GM19438 (cell line): ENCODE measurements at regions not wholly inside any gene's neighbourhood (a gene's known extent, or its start where the extent isn't known, plus 50 kb on each side); places are given as distances from the start of the nearest gene placed in this dataset.

Experiments
- ATAC-seq: cut with Tn5 transposase; IDR thresholded peaks from one replicate; pipeline ENCODE4 v1.9.1; 2021; ENCODE audit warnings: low read depth; ENCODE audit not compliant: unreplicated experiment

DNA sequence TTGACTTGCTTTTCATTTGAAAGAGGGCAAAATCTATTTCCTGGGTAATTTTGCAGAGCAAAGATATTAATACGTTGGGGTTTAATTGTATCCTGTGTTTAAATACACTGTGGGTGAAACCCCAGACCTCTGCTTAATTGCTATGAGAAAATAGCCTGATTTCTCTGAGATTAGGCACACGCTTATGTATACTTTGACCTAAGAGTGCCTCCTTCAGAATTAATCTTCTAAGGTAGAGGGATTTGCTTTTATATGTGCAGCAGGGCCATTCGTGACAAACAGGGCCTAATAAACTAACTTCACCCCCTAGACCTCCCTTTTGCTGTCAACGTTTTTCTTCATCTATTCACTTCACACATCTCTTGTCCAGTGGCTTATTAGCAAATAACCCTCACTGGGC is 216.9 kb upstream of the ADGRL2 start:
- ATAC-seq: no peak

DNA sequence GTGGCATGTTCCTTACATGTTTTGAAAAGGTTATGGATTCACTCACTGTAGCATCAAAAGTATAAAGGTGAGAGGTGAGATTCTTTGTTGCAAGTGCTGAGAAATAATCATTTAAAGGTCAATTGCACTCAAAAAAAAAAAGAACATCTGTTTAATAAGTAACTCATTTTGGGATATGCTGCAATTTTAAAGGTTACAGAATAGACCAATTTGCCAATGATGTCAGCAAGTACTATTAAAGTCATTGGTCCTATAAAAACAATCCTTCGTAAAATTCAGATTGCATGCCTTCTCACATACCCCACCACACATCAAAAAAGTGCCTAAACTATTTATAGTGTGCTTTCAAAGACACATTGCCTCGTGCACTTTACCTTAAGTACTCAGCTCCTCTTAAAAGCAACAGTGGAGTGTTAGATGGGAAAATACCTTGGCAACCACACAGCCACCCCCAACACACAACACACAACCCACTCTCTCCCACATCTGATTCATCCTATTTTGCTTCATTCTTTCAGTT is 218.2 kb upstream of the ADGRL2 start:
- no peak for ATAC-seq

DNA sequence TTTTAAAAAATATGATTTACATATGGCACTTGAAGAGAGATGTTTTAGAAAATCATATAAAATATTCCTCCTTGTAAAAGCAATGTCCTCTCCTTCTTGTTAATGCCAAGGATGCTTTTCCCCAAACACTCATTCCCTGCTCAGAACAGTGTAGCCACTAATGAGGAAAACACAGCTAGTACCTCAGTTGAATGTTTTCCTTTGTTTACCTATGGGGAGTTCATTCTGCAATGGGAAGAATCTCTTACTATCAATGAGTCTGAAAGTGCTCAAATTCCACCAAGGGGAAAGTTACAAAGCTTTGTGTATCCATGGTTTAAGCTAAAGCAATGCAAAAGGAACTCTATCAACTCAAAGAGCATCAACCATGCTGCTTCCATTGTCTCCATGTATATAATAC is 221.9 kb upstream of the ADGRL2 start:
- no peak for ATAC-seq

DNA sequence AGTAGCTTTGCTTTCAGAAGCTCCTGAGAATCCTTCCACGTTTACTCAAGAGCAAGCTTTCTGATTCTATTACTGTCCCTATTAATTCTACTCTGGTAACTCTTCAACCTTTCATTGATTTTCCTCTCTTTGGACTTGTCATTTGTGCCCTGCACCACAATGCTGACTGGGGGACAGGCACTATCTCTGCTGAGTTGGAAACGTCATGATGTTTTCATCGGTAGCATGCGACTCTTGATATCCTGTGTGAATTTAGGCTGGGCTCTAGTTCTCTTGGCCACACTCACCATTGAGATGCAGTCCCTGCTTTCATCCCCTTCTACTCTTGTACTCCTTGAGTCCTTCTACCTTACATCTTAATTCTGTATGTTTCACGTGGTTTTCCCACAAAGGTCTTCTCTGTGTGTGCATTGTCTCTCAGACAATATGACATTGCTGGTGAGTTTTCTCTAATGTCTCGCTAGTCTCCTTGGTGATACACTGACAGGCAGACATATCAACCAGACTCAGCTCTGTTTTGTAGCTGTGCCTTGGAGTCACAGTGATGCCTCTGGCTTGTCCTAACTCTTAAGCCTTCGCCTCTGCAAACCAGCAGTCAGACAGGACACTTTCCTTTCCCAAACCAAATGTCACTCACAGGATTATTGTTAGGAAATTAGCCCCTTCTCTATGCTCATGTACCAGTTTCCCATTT is 223.6 kb upstream of the ADGRL2 start:
- ATAC-seq: no peak

DNA sequence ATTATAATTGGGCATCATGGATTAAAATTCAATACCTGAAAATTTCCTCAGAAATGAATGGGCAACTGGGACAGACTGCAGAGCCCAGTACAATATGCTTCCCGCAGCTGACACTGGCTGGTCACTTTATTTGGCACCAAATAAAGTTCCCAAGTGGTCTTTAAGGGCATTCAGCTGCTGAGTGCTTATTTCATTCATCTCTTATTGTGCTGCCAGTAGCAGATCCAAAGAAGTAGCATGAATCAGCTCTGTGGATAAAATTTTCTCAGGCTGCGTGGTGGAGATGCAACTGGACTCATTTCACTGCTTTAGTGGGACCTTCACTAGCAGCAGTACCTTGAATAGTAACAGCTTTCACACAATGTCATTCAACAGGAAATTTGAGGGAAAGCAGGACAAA is 226.3 kb upstream of the ADGRL2 start:
- no peak for ATAC-seq

DNA sequence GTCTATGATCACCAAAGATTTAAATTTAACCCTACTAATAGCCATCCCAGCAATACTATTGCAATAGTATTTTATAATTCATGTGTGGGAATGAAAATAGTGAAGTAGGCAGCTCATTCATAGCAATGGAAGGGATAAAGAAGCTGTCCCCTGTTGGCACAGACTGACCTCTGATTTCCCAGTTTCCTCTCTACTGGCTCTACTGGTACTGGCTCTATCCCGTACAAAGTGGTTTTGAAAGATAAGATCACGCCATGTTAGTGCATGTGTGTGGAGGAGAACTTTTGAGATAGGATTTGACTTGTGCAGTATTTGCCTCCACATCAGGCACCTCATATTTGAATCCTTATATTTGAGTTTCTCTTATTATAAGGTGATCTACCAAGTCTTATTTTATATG is 227.3 kb upstream of the ADGRL2 start:
- no peak for ATAC-seq

DNA sequence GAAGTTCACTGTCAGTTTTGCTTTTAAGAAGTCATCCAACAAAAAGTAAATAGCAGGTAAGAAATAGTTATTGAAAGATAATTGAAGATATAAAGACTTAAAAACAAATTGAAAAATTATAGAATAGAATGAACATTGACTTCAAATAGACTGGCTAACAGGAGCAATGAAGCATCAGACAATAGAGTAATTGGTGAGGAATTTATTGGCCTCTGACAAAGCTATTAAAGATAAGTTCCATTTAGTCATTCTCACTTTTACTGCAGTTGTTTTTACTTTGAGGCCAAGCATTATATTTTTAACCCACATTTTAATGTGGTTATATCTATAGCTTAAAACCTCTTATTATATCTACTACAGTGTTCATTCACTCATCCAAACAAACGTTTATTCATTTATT is 228.8 kb upstream of the ADGRL2 start:
- ATAC-seq: no peak

DNA sequence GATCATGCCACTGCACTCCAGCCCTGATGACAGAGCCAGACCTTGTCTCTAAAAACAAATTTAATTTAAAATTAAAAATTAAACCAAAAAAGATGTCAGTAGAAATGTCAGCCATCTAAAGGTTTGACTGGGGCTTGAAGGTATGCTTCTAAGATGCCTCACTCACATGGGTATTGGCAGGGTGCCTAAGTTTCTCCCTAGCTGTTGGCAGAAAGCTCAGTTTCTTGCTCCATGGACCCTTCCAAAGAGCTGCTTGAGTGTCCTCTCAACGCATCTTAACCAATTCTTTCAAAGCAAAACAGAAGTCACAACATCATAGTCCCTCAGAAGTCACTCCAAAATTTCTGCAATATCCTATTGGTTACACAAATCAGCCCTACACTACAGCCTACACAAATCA is 231.0 kb upstream of the ADGRL2 start:
- ATAC-seq: no peak

DNA sequence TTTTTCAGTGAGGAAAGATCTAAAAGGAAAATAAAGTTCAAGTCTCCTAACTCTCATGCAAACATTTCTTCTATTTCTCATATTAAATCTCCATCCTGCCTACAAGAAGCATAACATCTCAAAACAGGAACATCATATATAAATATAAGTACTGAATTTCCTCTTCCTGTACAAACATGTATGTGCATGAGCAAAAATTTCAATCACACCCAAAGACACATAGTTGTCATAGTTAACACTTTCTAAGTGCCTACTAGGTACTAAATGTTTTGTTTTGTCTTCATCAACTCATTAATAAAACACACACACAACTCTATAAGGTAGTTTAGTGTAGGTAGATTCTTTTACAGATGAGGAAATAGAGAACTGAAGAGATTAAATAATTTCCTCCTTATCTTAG is 237.1 kb upstream of the ADGRL2 start:
- ATAC-seq: no peak

DNA sequence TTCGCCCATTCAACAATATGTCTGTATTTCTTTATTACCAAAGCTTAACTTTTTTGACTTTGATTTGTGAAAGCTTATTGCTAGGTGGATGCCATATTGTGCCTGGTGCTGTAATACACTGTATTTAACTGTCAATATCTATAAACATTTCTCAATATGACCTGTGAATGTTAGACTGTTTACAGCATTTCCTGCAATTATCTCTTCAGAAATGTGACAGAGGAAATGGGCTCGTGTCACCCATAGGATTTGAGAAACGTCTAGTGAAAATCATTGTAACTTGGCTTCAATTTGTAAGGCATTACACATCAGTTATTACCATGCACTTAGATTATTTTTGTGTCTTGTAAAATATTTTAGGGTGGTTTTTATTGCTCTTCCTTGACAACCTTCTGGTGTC is 237.8 kb upstream of the ADGRL2 start:
- no peak for ATAC-seq

DNA sequence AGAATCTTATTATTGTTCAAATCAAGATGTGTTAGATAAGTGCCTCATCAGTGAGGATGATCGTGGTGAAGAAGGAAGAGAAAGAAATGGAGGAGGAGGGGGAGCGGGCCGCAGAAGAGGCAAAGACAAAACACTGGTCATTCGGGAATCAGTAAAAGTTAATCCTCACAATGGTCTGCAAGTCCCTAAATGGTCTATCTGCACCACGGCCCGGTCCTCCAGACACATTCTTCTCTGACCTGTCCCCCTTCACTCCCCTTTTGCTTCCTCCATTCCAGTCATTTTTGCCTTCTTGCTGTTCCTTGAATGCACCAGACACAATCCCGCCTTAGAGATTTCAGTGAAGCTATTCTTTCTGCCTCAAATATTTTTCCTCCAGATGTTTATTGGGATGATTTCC is 240.1 kb upstream of the ADGRL2 start:
- no peak for ATAC-seq

DNA sequence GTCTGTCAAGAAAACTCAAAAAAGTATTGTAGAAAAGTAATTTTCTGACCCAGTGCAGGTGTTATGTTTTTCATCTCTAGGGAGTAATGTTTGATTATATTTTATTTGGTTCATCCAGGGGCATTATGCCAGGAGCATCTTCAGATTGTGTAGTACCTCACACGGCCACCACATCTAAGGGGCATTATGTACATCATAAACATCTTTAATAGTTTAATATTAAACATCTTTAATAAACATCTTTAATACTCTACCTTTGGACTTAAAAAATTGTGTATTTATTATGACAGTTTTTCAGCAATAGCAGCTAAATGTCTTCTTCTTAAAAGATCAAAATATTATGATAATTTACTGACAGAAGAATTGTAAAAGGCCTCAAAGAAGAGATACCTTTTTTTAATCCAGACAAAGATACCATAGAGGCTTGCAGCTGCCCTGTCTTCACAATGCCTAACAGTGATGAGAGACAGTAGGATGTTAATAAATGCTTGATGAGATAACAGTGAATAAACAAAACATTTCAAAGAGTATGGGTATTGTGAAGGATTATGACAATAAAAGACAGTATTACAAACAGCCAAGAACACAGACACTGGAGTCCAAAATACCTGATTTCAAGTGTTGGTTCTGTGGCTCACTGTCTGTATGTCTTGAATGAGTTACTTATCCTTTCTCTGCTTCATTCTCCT is 240.9 kb upstream of the ADGRL2 start:
- ATAC-seq: no peak

DNA sequence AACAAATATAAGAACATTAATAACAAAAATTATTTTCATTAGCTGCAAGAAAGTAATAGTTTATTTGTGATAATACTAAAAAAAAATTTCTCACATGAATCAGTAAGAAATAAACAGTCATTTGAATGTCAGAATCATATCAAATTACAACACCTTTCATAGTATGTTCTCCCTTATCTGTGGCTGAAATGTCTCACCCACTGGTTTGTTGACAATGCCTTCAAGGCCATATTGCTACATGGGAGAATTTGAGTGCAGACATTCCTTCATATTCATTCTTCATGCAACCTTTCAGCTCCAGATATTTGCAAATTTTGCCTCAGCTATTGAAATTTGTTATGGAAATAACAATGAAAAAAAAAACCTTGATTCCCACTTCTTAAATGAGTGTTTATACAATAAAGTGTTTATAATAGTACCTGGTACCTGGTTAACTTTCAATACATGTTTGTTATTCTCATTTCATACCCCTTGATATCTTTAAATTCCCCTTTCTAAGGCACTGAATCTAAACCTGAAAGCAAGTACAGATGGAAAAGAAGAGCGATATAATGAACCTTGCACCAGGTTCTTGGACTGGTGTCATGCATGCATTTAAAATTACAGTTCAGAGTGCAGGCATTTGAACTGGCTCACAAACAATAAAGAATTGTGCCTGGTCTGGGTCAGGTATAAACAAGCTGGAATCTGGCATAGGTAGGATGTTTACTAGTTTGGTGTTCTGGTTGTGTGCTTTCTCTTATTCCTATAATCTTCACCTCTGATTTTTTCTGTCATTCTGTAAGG is 242.2 kb upstream of the ADGRL2 start:
- no peak for ATAC-seq

DNA sequence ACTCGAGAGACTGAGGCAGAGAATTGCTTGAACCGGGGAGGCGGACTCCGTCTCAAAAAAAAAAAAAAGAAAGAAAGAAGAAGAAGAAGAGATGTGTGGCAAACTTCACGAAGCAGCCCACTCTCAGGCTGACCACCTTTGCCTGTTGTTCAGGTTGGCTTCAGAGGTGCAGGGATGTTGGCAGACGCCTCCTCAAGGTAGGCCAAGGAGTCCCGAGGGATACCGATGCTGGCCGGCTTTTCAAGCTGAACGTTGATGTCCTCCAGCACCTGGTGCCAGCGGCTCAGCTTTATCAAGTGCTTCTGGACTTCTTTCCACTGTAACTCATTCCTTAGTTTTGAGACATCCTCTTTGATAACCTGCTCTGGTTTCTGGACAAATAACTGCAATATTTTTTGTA is 243.8 kb upstream of the ADGRL2 start:
- ATAC-seq: no peak

DNA sequence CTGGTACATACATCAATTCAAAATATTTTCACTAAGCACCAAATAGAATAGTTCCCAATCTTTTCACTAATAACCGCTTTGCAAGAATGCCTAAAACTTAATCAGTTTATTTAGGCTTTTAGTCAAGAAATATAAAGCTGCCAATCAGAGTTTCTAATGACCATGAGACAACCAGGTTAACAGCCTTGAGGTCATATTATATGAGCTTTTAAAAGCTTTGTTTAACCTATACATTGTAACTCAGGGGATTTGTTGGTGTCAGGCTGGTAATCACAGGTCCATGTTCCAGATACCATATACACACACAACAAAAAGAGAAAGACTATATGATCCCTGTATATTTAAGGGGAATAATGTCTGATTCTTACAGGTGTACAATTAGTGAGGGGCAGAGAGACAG is 246.2 kb upstream of the ADGRL2 start:
- no peak for ATAC-seq

DNA sequence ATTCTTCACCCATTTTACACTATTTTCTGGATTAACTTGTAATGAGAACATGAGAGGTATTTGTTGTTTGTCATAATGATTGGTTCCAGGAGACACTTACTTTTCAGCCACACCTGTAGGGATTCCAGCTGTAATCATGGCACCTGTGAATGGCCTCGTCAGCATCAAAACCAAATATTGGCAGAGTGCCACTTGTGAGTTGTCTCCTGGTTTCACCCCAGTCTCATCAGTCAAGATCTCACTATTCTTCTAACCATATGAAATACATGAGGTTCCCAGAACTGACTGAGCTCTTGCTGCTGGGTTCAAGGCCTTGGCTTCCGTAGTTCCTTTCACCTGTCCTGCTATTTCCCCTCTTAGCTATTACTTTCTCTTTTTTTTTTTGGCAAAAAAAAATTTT is 246.6 kb upstream of the ADGRL2 start:
- ATAC-seq: no peak

DNA sequence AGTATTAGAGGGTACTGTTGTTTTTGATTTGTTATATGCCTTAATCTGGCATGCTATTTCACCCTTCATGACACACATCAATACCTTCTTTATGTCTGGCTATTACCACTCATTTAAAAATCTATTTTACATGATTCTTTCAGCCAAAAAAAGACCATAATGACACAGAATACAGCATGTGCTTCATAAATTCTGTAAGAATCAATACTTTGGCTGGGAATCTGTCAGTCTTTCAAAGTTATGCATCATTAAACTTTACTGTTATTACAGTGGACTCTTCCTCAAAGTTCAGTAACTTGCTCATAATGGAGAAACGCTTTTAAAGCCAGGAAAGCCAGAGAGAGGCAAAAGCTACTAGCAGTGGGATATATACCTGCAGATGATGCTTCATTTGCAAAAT is 247.2 kb upstream of the ADGRL2 start:
- no peak for ATAC-seq

DNA sequence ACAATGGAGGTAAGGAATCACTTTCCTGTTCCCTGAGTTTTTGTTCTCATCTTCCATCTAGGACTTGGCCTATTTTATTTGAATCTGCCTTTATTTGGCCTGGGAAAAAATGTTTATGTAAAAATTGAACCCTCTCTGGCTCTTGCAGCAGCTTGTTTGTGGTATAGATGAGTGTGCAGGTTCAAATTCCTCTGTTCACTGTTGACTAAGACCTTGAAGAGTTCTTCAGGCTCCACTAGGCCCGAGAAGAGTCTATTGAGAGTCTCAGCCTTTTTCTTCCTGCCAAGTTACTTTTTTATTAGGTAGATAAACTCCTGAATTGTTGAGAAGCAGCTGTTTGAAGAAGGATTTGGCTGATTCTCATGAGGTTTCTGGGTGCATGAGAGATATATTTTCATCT is 248.8 kb upstream of the ADGRL2 start:
- ATAC-seq: no peak

DNA sequence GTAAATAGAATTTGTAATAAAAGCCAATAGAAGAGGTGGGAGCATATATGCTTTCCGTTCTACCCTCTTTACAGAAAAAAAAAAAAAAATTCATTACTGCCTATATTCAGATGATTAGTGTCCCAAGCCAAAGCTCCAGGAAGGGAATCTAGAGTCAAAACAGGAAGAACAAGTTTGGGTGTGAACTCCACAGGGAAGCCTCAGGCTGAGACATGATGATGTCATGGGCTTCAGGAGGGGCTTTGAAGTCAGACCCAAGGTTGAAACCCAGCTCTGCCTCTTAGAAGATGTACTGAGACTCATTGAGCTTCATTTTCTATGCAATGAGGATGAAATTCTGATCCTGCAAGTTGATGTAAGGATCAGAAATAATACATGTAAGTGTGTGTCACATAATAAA is 250.0 kb upstream of the ADGRL2 start:
- no peak for ATAC-seq

DNA sequence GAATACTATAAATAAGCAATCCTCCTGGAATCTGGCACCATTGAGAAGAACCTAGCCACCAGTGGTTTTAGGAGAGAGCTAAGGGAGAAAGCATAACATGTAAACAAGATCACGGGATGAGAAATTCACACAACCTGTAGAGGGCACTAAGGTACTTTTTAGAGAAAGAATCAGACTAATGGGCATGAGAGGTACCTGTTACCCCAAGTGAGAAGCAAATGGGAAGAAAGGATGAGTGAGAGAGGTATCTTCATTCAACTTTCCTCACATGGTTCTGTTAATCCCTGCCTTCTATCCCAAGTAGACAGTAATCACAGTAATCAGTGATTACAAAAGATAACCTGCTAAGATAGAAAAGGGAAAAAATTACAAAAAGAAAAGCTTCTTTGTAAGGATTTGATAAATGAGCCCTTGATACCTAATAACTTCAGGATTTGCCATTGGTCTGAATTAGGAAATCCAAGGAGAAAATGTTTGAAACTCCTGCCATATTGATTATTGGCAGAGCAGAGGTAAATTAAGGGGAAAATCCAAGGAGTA is 251.1 kb upstream of the ADGRL2 start:
- peak; percentile 62 for ATAC-seq

DNA sequence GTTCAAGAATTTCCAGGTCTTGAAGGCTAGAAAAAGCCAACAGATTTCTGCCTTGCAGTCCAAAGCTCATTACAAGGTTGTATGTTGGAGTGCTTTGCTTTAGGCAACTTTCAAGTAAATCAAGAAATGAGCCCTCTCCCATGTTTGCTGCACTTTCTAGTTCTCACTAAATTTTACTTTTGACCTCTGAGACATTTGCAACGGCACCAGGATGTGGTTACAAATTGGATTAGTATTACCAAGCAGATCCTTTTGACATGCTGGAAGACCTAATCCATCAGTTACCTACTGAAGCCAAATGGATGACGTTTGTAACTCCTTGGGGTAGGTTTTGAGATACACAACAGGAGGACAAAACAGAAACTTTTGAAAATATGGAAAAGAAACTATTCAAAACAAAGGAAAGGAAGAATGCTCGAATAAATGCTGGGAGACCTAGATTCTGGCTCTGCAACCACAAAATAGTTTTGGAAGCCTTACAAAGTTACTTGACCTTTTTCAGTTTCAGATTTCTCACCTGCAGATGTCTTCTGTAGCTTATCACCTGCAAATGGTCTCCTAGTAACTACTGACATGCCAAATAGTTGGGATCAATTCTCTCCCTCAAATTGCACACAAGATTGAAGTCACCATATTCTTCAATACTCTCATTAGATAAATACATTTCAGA is 251.7 kb upstream of the ADGRL2 start:
- ATAC-seq: peak; percentile 63
